ENCODE measurements at regions not wholly inside any gene's neighbourhood (a gene's known extent, or its start where the extent isn't known, plus 50 kb on each side); places are given as distances from the start of the nearest gene placed in this dataset.

DNA sequence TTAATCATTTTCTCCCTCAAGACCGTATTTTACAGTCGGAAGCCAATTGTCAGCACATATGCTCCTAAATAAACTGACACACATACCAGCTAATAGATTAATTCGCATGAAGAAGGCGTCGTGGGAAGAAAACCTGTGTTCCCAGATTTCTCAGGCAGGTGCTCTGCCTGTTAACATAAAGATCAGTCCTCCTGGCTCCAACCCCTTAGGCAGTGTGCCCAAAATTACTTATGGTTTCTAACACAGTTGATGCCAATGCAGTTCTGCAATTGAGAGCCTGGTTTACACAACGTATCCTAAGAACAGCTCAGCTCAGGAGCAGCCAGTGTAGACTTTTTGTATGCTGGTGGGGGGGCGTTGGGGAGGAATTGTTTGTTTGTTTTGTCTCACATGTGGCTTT is 208.3 kb downstream of the ENC1 start:
- Histone ChIP-seq H3K4me1 (ENCODE audit: control insufficient read depth, insufficient read depth, low read length) (peaks cover 2% of the 10 kb centered on the region), H3K4me3 (ENCODE audit: low read length) (no peak overlapping the region), H3K27me3 (ENCODE audit: control insufficient read depth, insufficient read depth) (no peaks in the 10 kb centered on the region), H3K27ac (ENCODE audit: low read length) (no peak overlapping the region), H3K9me3 (ENCODE audit: control insufficient read depth, low read length) (no peaks in the 10 kb centered on the region)
- DNase-seq = no peak
- 70% methylated on average over 7 of the region's 7 CpGs for WGBS
- intact Hi-C loops (cut with DNase I) = no loop called here
- ATAC-seq = no peak

- Histone ChIP-seq H3K9me3 (ENCODE audit: control insufficient read depth, low read length) (no peaks in the 10 kb centered on the region), H3K27ac (ENCODE audit: low read length) (no peak overlapping the region), H3K4me3 (ENCODE audit: low read length) (no peak overlapping the region), H3K4me1 (ENCODE audit: control insufficient read depth, insufficient read depth, low read length) (peaks cover 2% of the 10 kb centered on the region), H3K27me3 (ENCODE audit: control insufficient read depth, insufficient read depth) (no peaks in the 10 kb centered on the region)
- no peak for DNase-seq
- intact Hi-C loops (cut with DNase I) = no loop called here
- ATAC-seq = no peak
- 90% methylated on average over 2 of the region's 2 CpGs for WGBS
Measured at GRCh38 chr5:74431290-74431669, 209.2 kb downstream of the ENC1 start.

DNA sequence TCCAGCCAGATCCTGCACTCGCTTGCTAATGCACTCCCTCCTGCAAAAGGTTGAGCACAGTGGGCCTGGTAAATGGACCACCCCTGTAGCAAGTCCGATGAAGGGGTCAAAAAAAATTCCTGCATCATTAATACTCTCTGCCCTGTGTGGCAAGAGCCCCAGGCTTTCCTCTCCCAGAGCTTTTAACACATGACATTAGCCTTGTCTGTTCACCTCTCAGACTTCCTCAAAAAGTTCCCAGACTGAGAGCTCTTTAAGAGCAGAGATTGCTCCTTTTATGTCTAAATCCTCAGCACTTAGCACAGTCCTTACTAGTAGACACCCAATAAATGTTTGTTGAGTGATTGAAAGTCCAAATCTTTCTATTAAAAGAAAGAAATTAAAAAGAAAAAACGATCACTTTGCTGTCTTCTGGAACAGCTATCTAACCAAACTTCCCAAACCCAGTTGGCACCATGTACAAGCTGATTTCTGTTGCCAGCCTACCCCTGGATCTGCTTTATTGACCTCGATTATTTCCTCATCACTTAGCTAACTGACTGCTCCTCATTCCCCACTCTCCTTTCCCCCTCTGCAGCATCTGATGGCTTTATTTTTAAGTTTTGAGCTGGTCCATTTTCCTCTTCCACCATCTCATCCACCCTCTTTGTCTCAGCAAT is 209.8 kb downstream of the ENC1 start:
- Histone ChIP-seq H3K27ac (ENCODE audit: low read length) (no peak overlapping the region), H3K9me3 (ENCODE audit: control insufficient read depth, low read length) (no peaks in the 10 kb centered on the region), H3K4me3 (ENCODE audit: low read length) (no peak overlapping the region), H3K4me1 (ENCODE audit: control insufficient read depth, insufficient read depth, low read length) (peaks cover 2% of the 10 kb centered on the region), H3K27me3 (ENCODE audit: control insufficient read depth, insufficient read depth) (no peaks in the 10 kb centered on the region)
- WGBS = 82% methylated on average over 4 of the region's 4 CpGs
- ATAC-seq (no peak), DNase-seq (no peak)
- intact Hi-C loops (cut with DNase I) = no loop called here

GRCh38 chr5:74429495-74429894 is 211.0 kb downstream of the ENC1 start:
- Histone ChIP-seq H3K27ac (ENCODE audit: low read length) (no peak overlapping the region), H3K9me3 (ENCODE audit: control insufficient read depth, low read length) (no peaks in the 10 kb centered on the region), H3K4me1 (ENCODE audit: control insufficient read depth, insufficient read depth, low read length) (peaks cover 2% of the 10 kb centered on the region), H3K4me3 (ENCODE audit: low read length) (no peak overlapping the region), H3K27me3 (ENCODE audit: control insufficient read depth, insufficient read depth) (no peaks in the 10 kb centered on the region)
- no peak for ATAC-seq
- intact Hi-C loops (cut with DNase I) = no loop called here
- 99% methylated on average over 4 of the region's 4 CpGs for WGBS
- DNase-seq = no peak

GRCh38 chr5:74428876-74429275 is 211.7 kb downstream of the ENC1 start:
- intact Hi-C loops (cut with DNase I) = no loop called here
- no peak for ATAC-seq
- Histone ChIP-seq H3K9me3 (ENCODE audit: control insufficient read depth, low read length) (no peaks in the 10 kb centered on the region), H3K27ac (ENCODE audit: low read length) (no peak overlapping the region), H3K27me3 (ENCODE audit: control insufficient read depth, insufficient read depth) (no peaks in the 10 kb centered on the region), H3K4me1 (ENCODE audit: control insufficient read depth, insufficient read depth, low read length) (peaks cover 2% of the 10 kb centered on the region), H3K4me3 (ENCODE audit: low read length) (no peak overlapping the region)
- DNase-seq = no peak
- 68% methylated on average over 2 of the region's 2 CpGs for WGBS

DNA sequence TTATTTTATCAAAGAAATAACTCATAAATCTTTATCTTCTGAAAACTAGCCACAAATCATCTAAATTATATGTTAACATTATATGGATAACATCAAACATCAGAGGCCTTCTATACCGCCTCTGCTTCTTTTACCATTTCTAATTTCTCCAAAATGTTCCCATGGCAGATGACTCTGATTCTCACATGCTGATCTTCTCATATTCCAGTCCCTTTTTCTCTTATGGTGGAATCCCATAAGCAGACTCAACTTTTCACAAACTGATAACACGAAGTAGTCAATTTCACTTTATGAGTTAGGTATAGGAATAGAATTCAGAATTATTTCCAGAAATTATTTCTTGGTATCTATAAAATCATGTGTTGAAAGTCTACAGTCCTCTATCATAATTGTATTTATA is 212.3 kb downstream of the ENC1 start:
- H3K27ac ChIP-seq (ENCODE audit: low read length) = no peak overlapping the region
- intact Hi-C loops (cut with DNase I) = no loop called here
- H3K9me3 ChIP-seq (ENCODE audit: control insufficient read depth, low read length) = no peaks in the 10 kb centered on the region
- no peak for ATAC-seq
- no peak for DNase-seq
- no peak overlapping the region for H3K4me3 ChIP-seq (ENCODE audit: low read length)
- no peaks in the 10 kb centered on the region for H3K27me3 ChIP-seq (ENCODE audit: control insufficient read depth, insufficient read depth)
- 97% methylated on average over 2 of the region's 2 CpGs for WGBS
- H3K4me1 ChIP-seq (ENCODE audit: control insufficient read depth, insufficient read depth, low read length) = peaks cover 2% of the 10 kb centered on the region

GRCh38 chr5:74426506-74426905 is 214.0 kb downstream of the ENC1 start:
- DNase-seq (no peak), ATAC-seq (peak in 1 of 2 donors; percentile 42)
- no peaks in the 10 kb centered on the region for H3K4me1 ChIP-seq (ENCODE audit: control insufficient read depth, insufficient read depth, low read length)
- H3K27me3 ChIP-seq (ENCODE audit: control insufficient read depth, insufficient read depth) = no peaks in the 10 kb centered on the region
- H3K27ac ChIP-seq (ENCODE audit: low read length) = no peak overlapping the region
- 66% methylated on average over 1 of the region's 1 CpG for WGBS
- H3K4me3 ChIP-seq (ENCODE audit: low read length) = no peak overlapping the region
- intact Hi-C loops (cut with DNase I) = no loop called here
- H3K9me3 ChIP-seq (ENCODE audit: control insufficient read depth, low read length) = no peaks in the 10 kb centered on the region

- WGBS = 86% methylated on average over 5 of the region's 5 CpGs
- Histone ChIP-seq H3K4me3 (ENCODE audit: low read length) (no peak overlapping the region), H3K4me1 (ENCODE audit: control insufficient read depth, insufficient read depth, low read length) (no peaks in the 10 kb centered on the region), H3K27ac (ENCODE audit: low read length) (no peak overlapping the region), H3K27me3 (ENCODE audit: control insufficient read depth, insufficient read depth) (no peaks in the 10 kb centered on the region), H3K9me3 (ENCODE audit: control insufficient read depth, low read length) (no peaks in the 10 kb centered on the region)
- DNase-seq (peak in 1 of 3 donors; percentile 27), ATAC-seq (no peak)
- intact Hi-C loops (cut with DNase I) = no loop called here
Measured at GRCh38 chr5:74424162-74424868, 216.2 kb downstream of the ENC1 start.

DNA sequence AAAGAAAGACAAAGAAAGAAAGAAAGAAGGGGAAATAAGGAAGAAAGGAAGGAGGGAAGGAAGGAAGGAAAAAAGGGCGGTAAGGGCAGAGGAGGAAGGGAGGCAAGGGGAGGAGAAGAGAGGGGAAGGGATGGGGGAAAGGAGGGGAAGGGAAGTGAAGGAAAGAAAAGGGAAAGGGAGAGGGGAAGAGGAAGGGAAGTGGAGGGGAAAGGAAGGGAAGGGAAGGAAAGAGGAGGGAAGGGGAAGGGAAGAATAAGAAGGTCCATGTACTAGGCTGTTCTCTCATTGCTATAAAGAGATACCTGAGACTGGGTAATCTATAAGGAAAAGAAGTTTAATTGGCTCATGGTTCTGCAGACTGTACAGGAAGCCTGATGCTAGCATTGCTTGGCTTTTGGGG is 217.1 kb downstream of the ENC1 start:
- Histone ChIP-seq H3K4me3 (ENCODE audit: low read length) (no peak overlapping the region), H3K27ac (ENCODE audit: low read length) (no peak overlapping the region), H3K27me3 (ENCODE audit: control insufficient read depth, insufficient read depth) (no peaks in the 10 kb centered on the region), H3K4me1 (ENCODE audit: control insufficient read depth, insufficient read depth, low read length) (no peaks in the 10 kb centered on the region), H3K9me3 (ENCODE audit: control insufficient read depth, low read length) (no peaks in the 10 kb centered on the region)
- ATAC-seq (no peak), DNase-seq (no peak)
- 95% methylated on average over 1 of the region's 1 CpG for WGBS
- intact Hi-C loops (cut with DNase I) = no loop called here

DNA sequence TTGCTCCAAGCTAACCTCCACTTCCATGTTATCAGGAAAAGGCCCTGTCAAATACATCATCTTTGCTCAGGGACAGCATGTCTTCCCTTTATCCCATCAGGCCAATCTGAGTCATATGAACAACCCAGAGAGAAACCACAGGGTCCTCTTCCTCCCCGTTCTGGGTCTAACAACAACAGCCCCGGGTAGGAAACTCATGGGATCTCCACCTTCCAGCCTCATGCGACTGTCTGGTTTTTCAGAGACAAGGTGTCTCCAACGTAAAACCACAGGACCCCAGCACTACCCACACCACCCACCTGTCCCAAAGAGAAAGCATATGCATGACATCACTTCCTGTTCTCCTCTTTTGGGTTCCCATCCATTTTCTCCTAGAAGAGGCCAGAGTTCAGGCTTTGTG is 217.9 kb downstream of the ENC1 start:
- 91% methylated on average over 4 of the region's 4 CpGs for WGBS
- intact Hi-C loops (cut with DNase I) = no loop called here

GRCh38 chr5:74422030-74422429 is 218.5 kb downstream of the ENC1 start:
- Histone ChIP-seq H3K4me3 (ENCODE audit: low read length) (no peak overlapping the region), H3K27ac (ENCODE audit: low read length) (no peak overlapping the region), H3K9me3 (ENCODE audit: control insufficient read depth, low read length) (no peaks in the 10 kb centered on the region), H3K27me3 (ENCODE audit: control insufficient read depth, insufficient read depth) (no peaks in the 10 kb centered on the region), H3K4me1 (ENCODE audit: control insufficient read depth, insufficient read depth, low read length) (no peaks in the 10 kb centered on the region)
- WGBS = 95% methylated on average over 3 of the region's 3 CpGs
- no peak for DNase-seq
- intact Hi-C loops (cut with DNase I) = no loop called here
- ATAC-seq = no peak

More for the DNA sequence above, 217.9 kb downstream of the ENC1 start:
- Histone ChIP-seq H3K27me3 (ENCODE audit: control insufficient read depth, insufficient read depth) (no peaks in the 10 kb centered on the region), H3K9me3 (ENCODE audit: control insufficient read depth, low read length) (no peaks in the 10 kb centered on the region), H3K4me1 (ENCODE audit: control insufficient read depth, insufficient read depth, low read length) (no peaks in the 10 kb centered on the region), H3K4me3 (ENCODE audit: low read length) (no peak overlapping the region), H3K27ac (ENCODE audit: low read length) (no peak overlapping the region)
- no peak for ATAC-seq
- no peak for DNase-seq

Measured in right cardiac atrium (tissue), 5 donors.